ENCODE measurements at regions not wholly inside any gene's neighbourhood (a gene's known extent, or its start where the extent isn't known, plus 50 kb on each side); places are given as distances from the start of the nearest gene placed in this dataset.

DNA sequence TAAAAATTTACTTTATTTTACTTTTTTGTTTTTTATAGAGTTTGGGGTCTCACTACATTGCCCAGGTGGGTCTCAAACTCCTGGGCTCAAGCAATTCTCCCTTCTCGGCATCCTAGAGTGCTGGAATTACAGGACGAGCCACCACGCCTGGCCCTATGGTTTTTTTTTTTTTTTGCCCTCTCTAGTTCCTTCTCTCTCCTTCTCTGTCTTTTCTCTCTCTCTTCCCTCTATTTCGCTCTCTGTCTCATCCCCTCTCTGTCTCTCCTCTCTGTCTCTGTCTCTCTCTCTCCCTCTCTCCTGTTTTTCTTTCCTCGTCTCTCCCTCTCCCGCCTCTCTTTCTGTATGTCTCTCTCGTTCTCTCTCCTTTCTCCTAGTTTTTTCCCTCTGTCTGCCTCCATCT is 202.6 kb upstream of the LHX5 start:
- 68 to 72% methylated on average over 7 of the region's 7 CpGs for WGBS, 2 donors
- Histone ChIP-seq H3K4me1 (no peaks in the 10 kb centered on the region), H3K9me3 (no peaks in the 10 kb centered on the region), H3K27me3 (peaks cover 0 to 28% of the 10 kb centered on the region in 2 donors), H3K4me3 (no peak overlapping the region), H3K36me3 (no peaks in the 10 kb centered on the region), H3K27ac (no peak overlapping the region)
- DNase-seq (ENCODE audit: low spot score in 2 of 2): no peak
- TF ChIP-seq, protein P1, sequence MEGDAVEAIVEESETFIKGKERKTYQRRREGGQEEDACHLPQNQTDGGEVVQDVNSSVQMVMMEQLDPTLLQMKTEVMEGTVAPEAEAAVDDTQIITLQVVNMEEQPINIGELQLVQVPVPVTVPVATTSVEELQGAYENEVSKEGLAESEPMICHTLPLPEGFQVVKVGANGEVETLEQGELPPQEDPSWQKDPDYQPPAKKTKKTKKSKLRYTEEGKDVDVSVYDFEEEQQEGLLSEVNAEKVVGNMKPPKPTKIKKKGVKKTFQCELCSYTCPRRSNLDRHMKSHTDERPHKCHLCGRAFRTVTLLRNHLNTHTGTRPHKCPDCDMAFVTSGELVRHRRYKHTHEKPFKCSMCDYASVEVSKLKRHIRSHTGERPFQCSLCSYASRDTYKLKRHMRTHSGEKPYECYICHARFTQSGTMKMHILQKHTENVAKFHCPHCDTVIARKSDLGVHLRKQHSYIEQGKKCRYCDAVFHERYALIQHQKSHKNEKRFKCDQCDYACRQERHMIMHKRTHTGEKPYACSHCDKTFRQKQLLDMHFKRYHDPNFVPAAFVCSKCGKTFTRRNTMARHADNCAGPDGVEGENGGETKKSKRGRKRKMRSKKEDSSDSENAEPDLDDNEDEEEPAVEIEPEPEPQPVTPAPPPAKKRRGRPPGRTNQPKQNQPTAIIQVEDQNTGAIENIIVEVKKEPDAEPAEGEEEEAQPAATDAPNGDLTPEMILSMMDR (IDR thresholded peaks at IDR 0.05): no peak
- TF ChIP-seq POLR2A (IDR thresholded peaks at IDR 0.05) (no peak), EP300 (IDR thresholded peaks at IDR 0.05) (no peak)

DNA sequence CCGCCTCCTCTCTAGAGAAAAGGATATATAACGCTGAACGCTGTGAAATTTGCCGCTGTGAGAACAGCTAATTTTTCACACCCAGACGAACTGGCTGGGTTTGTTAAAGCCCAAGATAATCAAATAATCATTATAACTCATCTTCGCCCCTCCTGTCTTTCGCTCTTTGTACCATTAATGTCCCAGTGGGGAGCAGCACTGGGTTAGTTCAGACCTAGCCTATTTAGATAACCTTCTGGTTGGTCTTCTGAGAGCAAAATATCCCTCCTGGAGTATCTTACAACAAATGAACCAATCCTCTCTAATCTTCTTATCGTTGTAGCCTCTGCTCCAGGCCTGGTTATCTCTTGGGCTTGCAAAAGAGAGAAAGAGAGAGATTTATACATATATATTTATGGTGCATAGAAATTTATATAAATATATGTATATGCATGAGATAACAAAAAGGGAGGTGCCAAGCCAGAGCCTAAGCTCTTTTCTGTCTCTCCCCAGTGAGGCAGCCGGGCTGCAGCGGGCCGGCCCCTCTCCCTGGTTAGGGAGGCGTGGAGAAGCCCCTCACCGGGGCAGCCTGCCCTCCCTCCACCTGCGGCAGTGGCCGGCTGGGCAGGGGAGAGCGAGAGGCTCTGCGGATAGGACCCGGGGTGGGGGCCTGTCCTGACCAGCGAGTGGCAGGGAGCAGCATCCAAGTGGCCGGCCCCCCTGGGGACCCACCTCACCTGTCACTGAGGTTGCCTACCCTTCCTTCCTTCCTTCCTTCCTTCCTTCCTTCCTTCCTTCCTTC is 202.0 kb upstream of the LHX5 start:
- Histone ChIP-seq H3K27ac (no peak overlapping the region), H3K36me3 (no peaks in the 10 kb centered on the region), H3K4me1 (no peaks in the 10 kb centered on the region), H3K4me3 (no peak overlapping the region), H3K27me3 (peaks cover 0 to 29% of the 10 kb centered on the region in 2 donors), H3K9me3 (no peaks in the 10 kb centered on the region)
- no peak for DNase-seq (ENCODE audit: low spot score in 2 of 2)
- 55 to 60% methylated on average over 20 of the region's 20 CpGs for WGBS, 2 donors
- TF ChIP-seq POLR2A (IDR thresholded peaks at IDR 0.05): no peak
- TF ChIP-seq, protein P1 (IDR thresholded peaks at IDR 0.05): no peak
- TF ChIP-seq EP300 (IDR thresholded peaks at IDR 0.05): no peak

DNA sequence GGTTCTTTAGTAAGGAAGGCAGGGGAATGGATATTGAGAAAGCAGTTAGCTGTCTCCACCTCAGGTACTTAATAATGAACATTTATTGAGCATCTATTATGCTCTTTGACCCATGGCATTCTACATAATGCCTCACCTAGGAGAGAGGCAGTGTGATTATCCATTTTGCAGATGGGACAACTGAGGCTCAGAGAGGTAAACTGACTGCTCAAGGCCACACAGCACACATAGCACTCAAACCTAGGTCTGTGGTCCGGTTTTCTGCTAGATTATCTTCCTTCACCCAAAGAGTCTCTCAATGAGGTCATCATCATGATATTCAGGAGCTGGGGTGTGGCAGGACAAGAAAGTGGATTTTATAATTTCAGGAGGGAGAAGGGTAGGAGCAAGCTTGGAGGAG is 199.1 kb upstream of the LHX5 start:
- Histone ChIP-seq H3K9me3 (no peaks in the 10 kb centered on the region), H3K27ac (no peak overlapping the region), H3K27me3 (peaks cover 0 to 35% of the 10 kb centered on the region in 2 donors), H3K4me3 (no peak overlapping the region), H3K36me3 (no peaks in the 10 kb centered on the region), H3K4me1 (no peaks in the 10 kb centered on the region)
- 76 to 83% methylated on average over 1 of the region's 1 CpG for WGBS, 2 donors
- DNase-seq (ENCODE audit: low spot score in 2 of 2): no peak
- TF ChIP-seq POLR2A (IDR thresholded peaks at IDR 0.05): no peak
- TF ChIP-seq EP300 (IDR thresholded peaks at IDR 0.05): no peak
- TF ChIP-seq, protein P1 (IDR thresholded peaks at IDR 0.05): no peak

DNA sequence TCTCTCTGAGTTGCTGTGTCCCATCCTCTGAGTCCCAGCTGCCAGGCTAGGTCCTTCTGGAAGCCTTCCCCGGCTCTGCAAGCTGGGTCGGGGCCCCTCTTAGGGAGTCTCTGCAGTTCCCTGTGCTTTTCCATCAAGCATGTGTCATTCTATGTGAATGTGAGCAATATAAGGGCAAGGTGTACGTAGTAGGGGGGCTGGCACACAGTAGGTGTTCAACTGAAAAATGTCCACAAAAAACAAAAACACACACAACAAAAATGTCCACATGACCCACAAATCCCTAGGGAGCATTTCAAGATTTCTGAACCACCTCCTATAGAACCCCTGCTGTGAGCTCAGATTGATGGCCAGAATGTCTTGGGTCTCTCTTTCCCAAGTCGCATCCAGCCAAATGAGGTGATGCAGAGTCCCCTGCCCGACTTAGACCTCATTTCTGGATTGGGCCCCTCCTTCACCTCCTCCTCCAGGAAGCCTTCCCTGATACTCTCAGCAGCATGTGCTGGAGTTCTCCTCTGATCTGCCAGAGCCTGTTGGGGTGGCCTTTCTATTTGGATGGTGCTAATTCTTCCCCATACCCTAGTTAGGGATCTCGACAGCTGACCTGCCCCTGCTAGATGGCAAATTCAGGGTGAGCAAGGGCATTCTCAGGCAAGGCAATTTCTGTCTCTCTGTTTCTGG is 196.1 kb upstream of the LHX5 start:
- no peaks in the 10 kb centered on the region for H3K36me3 ChIP-seq
- H3K4me1 ChIP-seq: no peaks in the 10 kb centered on the region
- WGBS, 2 donors: 52 to 59% methylated on average over 6 of the region's 6 CpGs
- no peak overlapping the region for H3K4me3 ChIP-seq
- TF ChIP-seq POLR2A (IDR thresholded peaks at IDR 0.05) (no peak), EP300 (IDR thresholded peaks at IDR 0.05) (no peak)
- TF ChIP-seq, protein P1 (IDR thresholded peaks at IDR 0.05): no peak
- H3K27ac ChIP-seq: no peak overlapping the region
- DNase-seq (ENCODE audit: low spot score in 2 of 2): no peak
- peaks cover 0 to 25% of the 10 kb centered on the region in 2 donors for H3K27me3 ChIP-seq
- no peaks in the 10 kb centered on the region for H3K9me3 ChIP-seq

DNA sequence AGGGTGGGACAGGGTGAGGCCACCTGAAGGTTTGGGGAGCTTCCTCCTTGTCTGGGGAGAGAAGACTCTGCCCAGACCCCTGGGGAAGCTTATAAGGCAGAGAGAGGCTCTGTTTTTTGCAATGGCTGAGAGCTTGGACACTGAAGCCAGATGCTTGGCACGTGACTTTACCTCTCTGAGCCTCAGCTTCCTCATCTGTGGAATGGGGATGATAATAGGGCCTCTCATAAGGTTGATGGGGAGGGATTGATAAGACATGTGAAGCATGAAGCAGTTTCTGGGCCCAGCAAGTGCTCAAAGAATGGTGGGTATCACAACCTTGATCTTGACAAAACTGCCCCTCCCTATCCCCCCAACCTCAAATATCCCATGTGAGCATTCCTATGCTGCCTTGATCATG is 195.4 kb upstream of the LHX5 start:
- Histone ChIP-seq H3K27ac (no peak overlapping the region), H3K9me3 (no peaks in the 10 kb centered on the region), H3K4me1 (no peaks in the 10 kb centered on the region), H3K4me3 (no peak overlapping the region), H3K27me3 (peaks cover 0 to 23% of the 10 kb centered on the region in 2 donors), H3K36me3 (no peaks in the 10 kb centered on the region)
- TF ChIP-seq, protein P1 (IDR thresholded peaks at IDR 0.05): no peak
- TF ChIP-seq EP300 (IDR thresholded peaks at IDR 0.05): no peak
- TF ChIP-seq POLR2A (IDR thresholded peaks at IDR 0.05): no peak
- no peak for DNase-seq (ENCODE audit: low spot score in 2 of 2)
- 77 to 79% methylated on average over 1 of the region's 1 CpG for WGBS, 2 donors
